IMR-90 (cell line): ENCODE measurements at regions not wholly inside any gene's neighbourhood (a gene's known extent, or its start where the extent isn't known, plus 50 kb on each side); places are given as distances from the start of the nearest gene placed in this dataset.

ENCODE experiments used
- ATAC-seq: fragments of 200-7000 bp; cut with Tn5 transposase; 2 replicates; pipeline ENCODE4 v1.9.1; 2020; ENCODE audit warnings: low read depth, mild to moderate bottlenecking, moderate library complexity
- BruUV-seq: library from RNA; stranded (reverse); fragments of 400-500 nt; replicated peaks from 2 replicates; lab custom pipeline; 2021; lab: Mats Ljungman, UMichigan
- CTCF ChIA-PET: fragments of 300-600 bp; formaldehyde crosslinking; extraction: SDS; loops from one replicate; lab custom pipeline; 2021; ENCODE audit warnings: antibody characterized with exemption; lab: Yijun Ruan, JAX
- POLR2A ChIA-PET: fragments of 300-600 bp; sonication (Branson Sonifier 250); formaldehyde crosslinking; loops from one replicate; lab custom pipeline; 2022; ENCODE audit warnings: antibody characterized with exemption; ENCODE audit not compliant: unreplicated experiment; lab: Charles Lee
- DNase-seq: peaks from one replicate; pipeline ENCODE4 v3.0.0; 2013
- H2AFZ ChIP-seq: replicated peaks from 2 replicates; pipeline ENCODE3; 2013; ENCODE audit warnings: low read length, mild to moderate bottlenecking; ENCODE audit not compliant: poor library complexity
- H2AK5ac ChIP-seq: 2 replicates; pipeline ENCODE4 v1.6.1; 2013; ENCODE audit warnings: low read depth, low read length, inconsistent platforms
- H2AK9ac ChIP-seq: replicated peaks from 2 replicates; pipeline ENCODE3; 2013; ENCODE audit warnings: mild to moderate bottlenecking, low read depth, low read length, moderate library complexity; ENCODE audit not compliant: poor library complexity
- H2BK120ac ChIP-seq: 2 replicates; pipeline ENCODE4 v1.6.1; 2013; ENCODE audit warnings: low read depth, low read length, inconsistent platforms
- H2BK15ac ChIP-seq: 3 replicates; pipeline ENCODE4 v1.6.1; 2013; ENCODE audit warnings: low read depth, low read length, inconsistent platforms
- H2BK20ac ChIP-seq: 2 replicates; pipeline ENCODE4 v1.6.1; 2013; ENCODE audit warnings: low read depth, mild to moderate bottlenecking, inconsistent platforms, low read length, moderate library complexity
- H2BK5ac ChIP-seq: 2 replicates; pipeline ENCODE4 v1.6.1; 2013; ENCODE audit warnings: mild to moderate bottlenecking, low read depth, low read length, inconsistent platforms; ENCODE audit not compliant: poor library complexity, severe bottlenecking
- H3K14ac ChIP-seq: replicated peaks from 2 replicates; pipeline ENCODE4 v1.6.1; 2013; ENCODE audit warnings: low read depth, low read length, inconsistent platforms
- H3K18ac ChIP-seq: 2 replicates; pipeline ENCODE4 v1.6.1; 2013; ENCODE audit warnings: low read depth, low read length, control low read depth
- H3K23ac ChIP-seq: 2 replicates; pipeline ENCODE4 v1.6.1; 2013; ENCODE audit warnings: low read depth, low read length, inconsistent platforms
- H3K27ac ChIP-seq: 2 replicates; pipeline ENCODE4 v1.5.1; 2013; ENCODE audit warnings: mild to moderate bottlenecking, control low read depth, low read length; ENCODE audit not compliant: insufficient read depth
- H3K27me3 ChIP-seq: 2 replicates; pipeline ENCODE4 v1.6.1; 2013; ENCODE audit warnings: low read length; ENCODE audit not compliant: control insufficient read depth, insufficient read depth
- H3K36me3 ChIP-seq: 2 replicates; pipeline ENCODE4 v1.6.1; 2013; ENCODE audit warnings: low read length, mixed read lengths; ENCODE audit not compliant: control insufficient read depth, insufficient read depth
- H3K4ac ChIP-seq: 2 replicates; pipeline ENCODE4 v1.6.1; 2013; ENCODE audit warnings: low read depth, low read length, inconsistent platforms
- H3K4me1 ChIP-seq: 2 replicates; pipeline ENCODE4 v1.6.1; 2013; ENCODE audit warnings: low read length, mixed read lengths; ENCODE audit not compliant: control insufficient read depth, insufficient read depth
- H3K4me2 ChIP-seq: 2 replicates; pipeline ENCODE4 v1.6.1; 2013; ENCODE audit warnings: low read depth, mild to moderate bottlenecking, control low read depth, low read length, moderate library complexity
- H3K4me3 ChIP-seq: 2 replicates; pipeline ENCODE4 v1.5.1; 2013; ENCODE audit warnings: low read depth, mild to moderate bottlenecking, control low read depth, low read length, moderate library complexity; ENCODE audit not compliant: insufficient read depth
- H3K56ac ChIP-seq: 2 replicates; pipeline ENCODE4 v1.6.1; 2013; ENCODE audit warnings: low read length, inconsistent platforms; ENCODE audit not compliant: insufficient read depth; ENCODE audit errors: extremely low read depth
- H3K79me1 ChIP-seq, 2 experiments: 2 replicates each; pipeline ENCODE4 v1.6.1; 2013; ENCODE audit warnings: low read length in 2 of 2, inconsistent platforms in 1 of 2, low read depth in 1 of 2
- H3K9ac ChIP-seq: 2 replicates; pipeline ENCODE4 v1.6.1; 2013; ENCODE audit warnings: low read depth, low read length, control low read depth
- H3K9me1 ChIP-seq: 2 replicates; pipeline ENCODE4 v1.6.1; 2013; ENCODE audit warnings: low read length, inconsistent platforms; ENCODE audit not compliant: insufficient read depth
- H3K9me3 ChIP-seq: 2 replicates; pipeline ENCODE4 v1.6.1; 2013; ENCODE audit warnings: low read length; ENCODE audit not compliant: control insufficient read depth, insufficient read depth
- H4K20me1 ChIP-seq: 2 replicates; pipeline ENCODE4 v1.6.1; 2013; ENCODE audit warnings: low read length, inconsistent platforms; ENCODE audit not compliant: insufficient read depth
- H4K5ac ChIP-seq: 2 replicates; pipeline ENCODE4 v1.6.1; 2013; ENCODE audit warnings: mild to moderate bottlenecking, low read depth, low read length, control low read depth
- H4K8ac ChIP-seq, 2 experiments: 2 replicates each; pipeline ENCODE4 v1.6.1; 2013; ENCODE audit warnings: low read depth in 2 of 2, low read length in 2 of 2, control low read depth in 1 of 2, inconsistent platforms in 1 of 2
- H4K91ac ChIP-seq: 2 replicates; pipeline ENCODE4 v1.6.1; 2013; ENCODE audit warnings: low read depth, low read length, inconsistent platforms; ENCODE audit not compliant: insufficient read depth
- FOS ChIP-seq: fragments of 150-350 bp; IDR thresholded peaks from 2 replicates; pipeline ENCODE4 v1.6.1; 2016; ENCODE audit warnings: low read depth, low read length
- MAZ ChIP-seq: IDR thresholded peaks from 2 replicates; pipeline ENCODE4 v1.6.1; 2012; ENCODE audit warnings: low read depth, mild to moderate bottlenecking, low read length, improper control_type of control experiment, moderate library complexity, borderline replicate concordance
- RCOR1 ChIP-seq: IDR thresholded peaks from 2 replicates; pipeline ENCODE4 v1.6.1; 2012; ENCODE audit warnings: mild to moderate bottlenecking, low read length, improper control_type of control experiment; ENCODE audit not compliant: insufficient replicate concordance
- WGBS, 2 experiments: methylation state at CpG; one replicate each; pipeline versions ENCODE4 v1.1.5 to v1.1.7; 2013; ENCODE audit warnings: missing lambda C conversion rate in 2 of 2; ENCODE audit not compliant: insufficient read length in 1 of 2; ENCODE audit errors: extremely low coverage in 2 of 2; 5-methylcytosine and 5-hydroxymethylcytosine counted together
- dilution Hi-C: fragments of 300-500 bp; cut with HindIII; formaldehyde crosslinking; loops from one replicate; pipeline ENCODE4 v1.14.3; 2018; ENCODE audit warnings: low sequenced_read_pairs; ENCODE audit not compliant: unreplicated experiment
- in situ Hi-C: fragments of 300-500 bp; cut with MboI; formaldehyde crosslinking; loops from 3 replicates; pipeline ENCODE4 v1.14.3; 2019; ENCODE audit warnings: low sequenced_read_pairs, inconsistent platforms, mixed read lengths
- intact Hi-C: fragments of 100-400 bp; cut with micrococcal nuclease; formaldehyde crosslinking; loops from 2 replicates; pipeline ENCODE4 v1.10.0; 2022

- no TSS peak for BruUV-seq
- Histone ChIP-seq H3K56ac (no peak overlapping the region), H2AK9ac (no peak overlapping the region), H3K79me1 (no peaks in the 10 kb centered on the region), H3K18ac (no peak overlapping the region), H2AFZ (no peak overlapping the region), H3K14ac (no peak overlapping the region), H2BK5ac (no peak overlapping the region), H3K4me3 (no peak overlapping the region), H3K9me3 (peaks cover 10% of the 10 kb centered on the region; the same call in 1 of the 2 replicates), H3K4me1 (no peaks in the 10 kb centered on the region), H2AK5ac (no peak overlapping the region), H2BK120ac (no peak overlapping the region), H2BK20ac (no peak overlapping the region), H4K91ac (no peak overlapping the region), H3K4ac (no peak overlapping the region), H3K4me2 (no peak overlapping the region), H3K9me1 (no peaks in the 10 kb centered on the region), H3K27me3 (no peaks in the 10 kb centered on the region), H3K9ac (no peak overlapping the region), H4K20me1 (no peaks in the 10 kb centered on the region), H3K36me3 (no peaks in the 10 kb centered on the region), H4K8ac (no peak overlapping the region), H2BK15ac (no peak overlapping the region), H3K27ac (no peak overlapping the region), H3K23ac (no peak overlapping the region), H4K5ac (no peak overlapping the region)
- no peak for DNase-seq
- in situ Hi-C loops (no loop called here), intact Hi-C loops (no loop called here), dilution Hi-C loops (no loop called here)
- no peak for ATAC-seq
- ChIA-PET CTCF (no interaction called here), POLR2A (no interaction called here)
- TF ChIP-seq RCOR1 = no peak
- no peak for TF ChIP-seq FOS
- TF ChIP-seq MAZ = no peak
- no CpG with 5 or more reads among the region's 1 CpG for WGBS, 2 experiments
Measured at GRCh38 chr2:59449274-59449673, 1104.2 kb downstream of the BCL11A start.
